ENCODE measurements at regions not wholly inside any gene's neighbourhood (a gene's known extent, or its start where the extent isn't known, plus 50 kb on each side); places are given as distances from the start of the nearest gene placed in this dataset.

DNA sequence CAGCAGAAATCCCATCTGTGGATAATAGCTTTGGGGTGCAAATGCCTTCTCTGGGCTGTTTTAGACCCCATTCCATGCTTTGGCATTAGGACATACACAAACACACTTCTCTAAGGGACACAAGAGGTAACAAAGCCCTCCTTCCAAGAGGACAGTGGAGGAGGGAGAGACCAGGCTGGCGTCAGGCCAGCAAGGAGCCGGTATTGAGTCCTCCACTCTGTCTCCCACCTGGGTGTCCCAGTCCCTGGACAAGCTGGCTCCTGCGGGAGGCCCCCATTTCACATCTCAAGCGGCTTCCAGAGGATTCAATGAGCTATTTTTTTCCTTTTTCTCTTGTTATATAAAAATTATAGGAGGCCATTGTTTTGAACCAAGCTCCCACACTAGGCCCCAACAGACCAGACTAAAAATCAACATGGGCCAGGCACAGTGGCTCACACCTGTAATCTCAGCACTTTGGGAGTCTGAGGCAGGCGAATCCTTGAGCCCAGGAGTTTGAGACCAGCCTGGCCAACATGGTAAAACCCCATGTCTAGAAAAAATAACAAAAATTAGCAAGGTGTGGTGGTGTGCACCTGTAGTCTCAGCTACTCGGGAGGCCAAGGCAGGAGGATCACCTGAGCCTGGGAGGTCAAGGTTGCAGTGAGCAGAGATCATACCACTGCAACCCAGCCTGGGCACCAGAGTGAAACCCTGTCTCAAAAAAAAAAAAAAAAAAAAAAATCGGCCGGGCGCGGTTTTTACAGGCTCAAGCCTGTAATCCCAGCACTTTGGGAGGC lies 142.9 kb downstream of the TOMM20 start:
- no peak for TF ChIP-seq EZH2 (IDR thresholded peaks at IDR 0.05; ENCODE audit: borderline replicate concordance, low read length)
- TF ChIP-seq, protein P1, sequence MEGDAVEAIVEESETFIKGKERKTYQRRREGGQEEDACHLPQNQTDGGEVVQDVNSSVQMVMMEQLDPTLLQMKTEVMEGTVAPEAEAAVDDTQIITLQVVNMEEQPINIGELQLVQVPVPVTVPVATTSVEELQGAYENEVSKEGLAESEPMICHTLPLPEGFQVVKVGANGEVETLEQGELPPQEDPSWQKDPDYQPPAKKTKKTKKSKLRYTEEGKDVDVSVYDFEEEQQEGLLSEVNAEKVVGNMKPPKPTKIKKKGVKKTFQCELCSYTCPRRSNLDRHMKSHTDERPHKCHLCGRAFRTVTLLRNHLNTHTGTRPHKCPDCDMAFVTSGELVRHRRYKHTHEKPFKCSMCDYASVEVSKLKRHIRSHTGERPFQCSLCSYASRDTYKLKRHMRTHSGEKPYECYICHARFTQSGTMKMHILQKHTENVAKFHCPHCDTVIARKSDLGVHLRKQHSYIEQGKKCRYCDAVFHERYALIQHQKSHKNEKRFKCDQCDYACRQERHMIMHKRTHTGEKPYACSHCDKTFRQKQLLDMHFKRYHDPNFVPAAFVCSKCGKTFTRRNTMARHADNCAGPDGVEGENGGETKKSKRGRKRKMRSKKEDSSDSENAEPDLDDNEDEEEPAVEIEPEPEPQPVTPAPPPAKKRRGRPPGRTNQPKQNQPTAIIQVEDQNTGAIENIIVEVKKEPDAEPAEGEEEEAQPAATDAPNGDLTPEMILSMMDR (IDR thresholded peaks at IDR 0.05; ENCODE audit: low read length), result no peak
- Histone ChIP-seq H3F3A (ENCODE audit: insufficient read depth, low read length) (no peaks in the 10 kb centered on the region), H3K27ac (ENCODE audit: low read depth, low read length, poor library complexity, severe bottlenecking) (peak overlapping the region; percentile 86)

GRCh38 chr1:234985007-234985370 lies 143.6 kb downstream of the TOMM20 start:
- Histone ChIP-seq H4K20me1 (ENCODE audit: insufficient read depth, low read length) (no peaks in the 10 kb centered on the region), H3K4me1 (ENCODE audit: insufficient read depth, low read length, severe bottlenecking) (peaks cover 53% of the 10 kb centered on the region), H3K27ac (ENCODE audit: low read depth, low read length, poor library complexity, severe bottlenecking) (peak overlapping the region; percentile 84), H2AFZ (ENCODE audit: low read length) (no peak overlapping the region), H3K27me3 (ENCODE audit: insufficient read depth, low read length) (no peaks in the 10 kb centered on the region), H3K36me3 (ENCODE audit: insufficient read depth, low read length) (no peaks in the 10 kb centered on the region), H3K4me3 (ENCODE audit: low read depth, low read length, poor library complexity, severe bottlenecking) (no peak overlapping the region), H3F3A (ENCODE audit: insufficient read depth, low read length) (no peaks in the 10 kb centered on the region), H3K9me2 (ENCODE audit: low read depth, low read length) (no peaks in the 10 kb centered on the region), H3K79me2 (ENCODE audit: insufficient read depth, low read length) (no peaks in the 10 kb centered on the region), H3K9ac (ENCODE audit: low read length) (no peak overlapping the region), H3K4me2 (ENCODE audit: low read length) (no peak overlapping the region), H3K9me3 (ENCODE audit: low read length) (no peaks in the 10 kb centered on the region)
- TF ChIP-seq, protein P1 (IDR thresholded peaks at IDR 0.05; ENCODE audit: low read length), result no peak
- no peak for TF ChIP-seq EZH2 (IDR thresholded peaks at IDR 0.05; ENCODE audit: borderline replicate concordance, low read length)

More for the DNA sequence above, 142.9 kb downstream of the TOMM20 start:
- Histone ChIP-seq H3K4me1 (ENCODE audit: insufficient read depth, low read length, severe bottlenecking) (peaks cover 46% of the 10 kb centered on the region), H3K36me3 (ENCODE audit: insufficient read depth, low read length) (no peaks in the 10 kb centered on the region), H4K20me1 (ENCODE audit: insufficient read depth, low read length) (no peaks in the 10 kb centered on the region), H3K9ac (ENCODE audit: low read length) (no peak overlapping the region), H3K27me3 (ENCODE audit: insufficient read depth, low read length) (no peaks in the 10 kb centered on the region), H2AFZ (ENCODE audit: low read length) (no peak overlapping the region), H3K4me3 (ENCODE audit: low read depth, low read length, poor library complexity, severe bottlenecking) (no peak overlapping the region), H3K9me3 (ENCODE audit: low read length) (no peaks in the 10 kb centered on the region), H3K4me2 (ENCODE audit: low read length) (no peak overlapping the region), H3K79me2 (ENCODE audit: insufficient read depth, low read length) (no peaks in the 10 kb centered on the region), H3K9me2 (ENCODE audit: low read depth, low read length) (no peaks in the 10 kb centered on the region)

DNA sequence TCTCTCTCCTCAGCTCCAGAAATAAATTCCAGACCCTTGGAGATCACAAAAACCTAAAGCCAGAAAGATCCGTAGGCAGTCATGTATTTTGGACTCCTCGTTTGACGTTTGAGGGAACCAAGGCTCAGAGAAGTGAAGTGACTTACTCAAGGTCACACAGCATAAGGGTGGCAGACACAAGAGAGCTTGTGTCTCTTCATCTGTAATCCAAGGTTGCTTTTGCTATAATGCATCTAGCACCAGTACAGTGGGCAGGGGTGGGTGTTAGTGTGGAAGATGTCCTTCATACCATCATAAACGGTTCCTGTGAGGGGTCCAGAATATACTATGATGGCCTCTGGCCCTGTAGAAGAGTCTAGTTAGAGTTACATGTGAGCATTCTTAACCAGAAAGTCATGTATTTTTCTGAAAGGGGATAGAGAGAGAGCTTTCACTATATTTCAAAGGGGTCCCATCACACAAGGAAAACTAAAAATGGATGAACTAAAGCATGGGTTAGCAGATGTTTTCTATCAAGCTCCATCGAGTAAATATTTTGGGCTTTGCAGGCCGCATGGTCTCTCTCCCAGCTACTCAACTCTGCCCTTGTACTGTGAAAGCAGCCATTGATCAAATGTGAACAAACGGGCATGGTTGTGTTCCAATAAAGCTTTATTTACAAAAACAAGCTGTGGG lies 144.9 kb downstream of the TOMM20 start:
- no peaks in the 10 kb centered on the region for H3K9me3 ChIP-seq (ENCODE audit: low read length)
- no peaks in the 10 kb centered on the region for H3K36me3 ChIP-seq (ENCODE audit: insufficient read depth, low read length)
- no peak for TF ChIP-seq EZH2 (IDR thresholded peaks at IDR 0.05; ENCODE audit: borderline replicate concordance, low read length)
- TF ChIP-seq, protein P1 (IDR thresholded peaks at IDR 0.05; ENCODE audit: low read length), result no peak
- H4K20me1 ChIP-seq (ENCODE audit: insufficient read depth, low read length), result no peaks in the 10 kb centered on the region
- H3K27me3 ChIP-seq (ENCODE audit: insufficient read depth, low read length), result no peaks in the 10 kb centered on the region
- H3F3A ChIP-seq (ENCODE audit: insufficient read depth, low read length), result peaks cover 5% of the 10 kb centered on the region; the same call in 1 of the 2 replicates
- H2AFZ ChIP-seq (ENCODE audit: low read length), result 0 out of 2 replicates have a peak overlapping the region, but pooled peaks have one; percentile 27
- peaks cover 66% of the 10 kb centered on the region for H3K4me1 ChIP-seq (ENCODE audit: insufficient read depth, low read length, severe bottlenecking)
- no peaks in the 10 kb centered on the region for H3K9me2 ChIP-seq (ENCODE audit: low read depth, low read length)
- H3K4me2 ChIP-seq (ENCODE audit: low read length), result no peak overlapping the region
- no peak overlapping the region for H3K4me3 ChIP-seq (ENCODE audit: low read depth, low read length, poor library complexity, severe bottlenecking)
- peak overlapping the region; percentile 15; the same call in 1 of the 2 replicates for H3K9ac ChIP-seq (ENCODE audit: low read length)
- peak overlapping the region; percentile 84 for H3K27ac ChIP-seq (ENCODE audit: low read depth, low read length, poor library complexity, severe bottlenecking)
- no peaks in the 10 kb centered on the region for H3K79me2 ChIP-seq (ENCODE audit: insufficient read depth, low read length)
